Natural killer cell treated with Interleukin-12 subunit alpha and Interleukin-12 subunit beta and Interleukin-15 and Interleukin-18, amount 100 ng/mL, for 72 hours (primary cell): ENCODE measurements at regions not wholly inside any gene's neighbourhood (a gene's known extent, or its start where the extent isn't known, plus 50 kb on each side); places are given as distances from the start of the nearest gene placed in this dataset.

ENCODE experiments used
- ATAC-seq, 2 donors: fragments of 150-1000 bp; cut with Tn5 transposase in 1 of 2; sonication (Bioruptor Pico), chemical (Tn5 transposase) in 1 of 2; 2 replicates each; pipeline ENCODE4 v1.10.0; 2021
- DNase-seq: peaks from one replicate; pipeline ENCODE4 v3.0.0; 2022; ENCODE audit warnings: low spot score
- H3K27ac Mint-ChIP-seq, 2 donors: 1 replicate in 1 of 2; 2 replicates in 1 of 2; pipeline ENCODE4 v1.8.0; 2022; ENCODE audit warnings: mixed read lengths in 2 of 2, mild to moderate bottlenecking in 1 of 2, moderate library complexity in 1 of 2
- H3K27me3 Mint-ChIP-seq, 2 donors: 1 replicate in 1 of 2; 2 replicates in 1 of 2; pipeline ENCODE4 v1.8.0; 2022; ENCODE audit warnings: mixed read lengths in 2 of 2
- H3K36me3 Mint-ChIP-seq: one replicate; pipeline ENCODE4 v1.8.0; 2022; ENCODE audit warnings: mixed read lengths
- H3K4me1 Mint-ChIP-seq, 2 donors: 1 replicate in 1 of 2; 2 replicates in 1 of 2; pipeline ENCODE4 v1.8.0; 2022; ENCODE audit warnings: low read depth in 2 of 2, mixed read lengths in 2 of 2, mild to moderate bottlenecking in 1 of 2
- H3K4me3 Mint-ChIP-seq: one replicate; pipeline ENCODE4 v1.8.0; 2022; ENCODE audit warnings: mixed read lengths
- H3K9me3 Mint-ChIP-seq: 2 replicates; pipeline ENCODE4 v1.8.0; 2022; ENCODE audit warnings: mixed read lengths

DNA sequence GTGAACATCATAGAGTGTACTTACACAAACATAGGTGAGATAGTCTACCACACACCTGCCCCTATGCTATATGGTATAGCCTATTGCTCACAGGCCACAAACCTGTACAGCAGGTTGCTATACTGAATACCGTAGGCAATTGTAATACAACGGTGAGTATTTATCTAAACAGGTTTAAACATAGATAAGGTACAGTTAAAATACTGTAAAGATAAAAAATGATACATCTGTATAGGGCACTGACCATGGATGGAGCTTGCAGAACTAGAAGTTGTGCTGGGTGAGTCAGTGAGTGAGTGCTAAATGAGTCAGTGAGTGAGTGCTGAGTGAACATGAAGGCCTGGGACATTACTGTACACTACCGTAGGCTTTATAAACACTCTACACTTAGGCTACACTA lies 267.0 kb upstream of the HS6ST1 start:
- H3K27me3 Mint-ChIP-seq: peaks cover 7 to 16% of the 10 kb centered on the region in 2 donors
- no peak overlapping the region for H3K4me3 Mint-ChIP-seq
- H3K9me3 Mint-ChIP-seq: no peaks in the 10 kb centered on the region
- H3K27ac Mint-ChIP-seq: no peak overlapping the region
- H3K4me1 Mint-ChIP-seq: no peaks in the 10 kb centered on the region
- H3K36me3 Mint-ChIP-seq: no peaks in the 10 kb centered on the region
- DNase-seq (no peak), ATAC-seq (no peak)

- Mint-ChIP-seq H3K9me3 (no peaks in the 10 kb centered on the region), H3K4me3 (no peak overlapping the region), H3K27me3 (peaks cover 5 to 17% of the 10 kb centered on the region in 2 donors), H3K27ac (no peak overlapping the region), H3K36me3 (no peaks in the 10 kb centered on the region), H3K4me1 (no peaks in the 10 kb centered on the region)
- no peak for DNase-seq
- no peak for ATAC-seq
Measured at GRCh38 chr2:128589681-128590080, 271.0 kb upstream of the HS6ST1 start.

GRCh38 chr2:128590309-128591021 lies 271.8 kb upstream of the HS6ST1 start:
- no peaks in the 10 kb centered on the region for H3K9me3 Mint-ChIP-seq
- no peak overlapping the region for H3K4me3 Mint-ChIP-seq
- no peak overlapping the region for H3K27ac Mint-ChIP-seq
- DNase-seq (no peak), ATAC-seq (peak in 1 of 2 donors; percentile 22)
- peaks cover 5 to 15% of the 10 kb centered on the region in 2 donors for H3K27me3 Mint-ChIP-seq
- H3K4me1 Mint-ChIP-seq: no peaks in the 10 kb centered on the region
- no peaks in the 10 kb centered on the region for H3K36me3 Mint-ChIP-seq

DNA sequence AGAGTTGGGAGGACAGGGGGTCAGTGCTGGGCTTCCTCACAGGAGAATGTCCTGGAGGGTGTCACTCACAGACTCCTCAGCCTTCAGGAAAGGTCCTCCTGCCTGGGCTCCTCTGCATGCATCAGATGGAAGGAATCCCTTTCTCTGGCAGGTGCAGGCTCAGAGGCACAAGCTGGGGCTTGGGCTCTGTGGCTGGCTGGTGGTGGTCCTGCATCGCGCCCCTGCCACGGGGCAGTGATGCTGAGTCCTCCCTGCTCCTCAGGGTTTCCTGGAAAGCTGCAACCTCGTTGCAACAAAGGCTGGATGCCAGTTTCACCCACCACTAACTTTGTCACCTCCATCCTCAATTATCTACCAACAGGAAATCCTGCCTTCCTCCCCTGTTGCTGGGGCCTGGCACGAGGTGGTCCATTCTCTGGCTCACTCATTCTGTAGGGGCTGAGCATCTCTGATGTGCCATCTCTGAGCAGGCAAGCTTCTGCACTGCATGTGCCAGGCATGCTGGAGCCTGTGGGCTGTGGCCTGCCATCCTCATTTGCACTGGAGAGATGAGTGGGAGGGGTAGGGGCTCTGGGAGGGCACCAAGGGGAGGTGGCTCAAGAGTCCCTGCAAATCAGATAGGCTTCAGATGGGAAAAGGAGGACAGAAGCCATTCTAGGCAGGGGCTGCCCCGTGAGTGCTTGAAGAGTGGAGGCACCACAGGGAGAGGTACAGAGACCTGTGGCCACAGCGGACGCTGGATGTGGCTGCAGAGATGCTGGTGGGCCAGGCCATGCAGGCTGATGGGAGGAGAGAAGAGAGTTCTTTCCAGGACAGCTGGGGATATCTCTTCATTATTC lies 272.6 kb upstream of the HS6ST1 start:
- Mint-ChIP-seq H3K4me1 (no peaks in the 10 kb centered on the region), H3K27ac (peak overlapping the region in 1 of 2 donors; percentile 40), H3K4me3 (no peak overlapping the region), H3K9me3 (no peaks in the 10 kb centered on the region), H3K27me3 (peaks cover 5 to 15% of the 10 kb centered on the region in 2 donors), H3K36me3 (no peaks in the 10 kb centered on the region)
- ATAC-seq (no peak), DNase-seq (no peak)

- H3K27ac Mint-ChIP-seq: peak overlapping the region in 1 of 2 donors; percentile 40
- H3K4me1 Mint-ChIP-seq: no peaks in the 10 kb centered on the region
- no peak overlapping the region for H3K4me3 Mint-ChIP-seq
- H3K36me3 Mint-ChIP-seq: no peaks in the 10 kb centered on the region
- no peaks in the 10 kb centered on the region for H3K9me3 Mint-ChIP-seq
- H3K27me3 Mint-ChIP-seq: peaks cover 5 to 15% of the 10 kb centered on the region in 2 donors
- ATAC-seq: no peak
- DNase-seq: no peak
Measured at GRCh38 chr2:128591861-128592822, 273.5 kb upstream of the HS6ST1 start.

DNA sequence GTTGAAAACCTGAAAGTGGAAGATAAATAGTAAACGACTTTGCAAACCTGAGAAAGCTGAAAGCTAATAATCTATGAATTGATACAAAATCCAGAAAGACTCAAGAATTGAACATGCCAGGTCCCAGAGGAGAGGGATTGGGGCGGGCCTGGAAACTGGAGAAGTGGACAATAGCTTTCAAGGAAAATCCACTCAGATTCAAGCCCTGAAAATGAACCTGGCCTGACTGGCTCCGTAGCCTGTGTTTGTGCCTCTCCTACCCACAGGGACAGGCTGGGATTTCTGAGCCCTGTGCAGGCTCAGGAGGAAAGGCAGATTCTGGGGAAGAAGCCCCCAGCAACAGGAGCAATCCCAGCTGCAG lies 274.8 kb upstream of the HS6ST1 start:
- ATAC-seq (no peak), DNase-seq (no peak)
- H3K4me1 Mint-ChIP-seq: no peaks in the 10 kb centered on the region
- H3K9me3 Mint-ChIP-seq: no peaks in the 10 kb centered on the region
- H3K4me3 Mint-ChIP-seq: no peak overlapping the region
- H3K36me3 Mint-ChIP-seq: no peaks in the 10 kb centered on the region
- peaks cover 5 to 15% of the 10 kb centered on the region in 2 donors for H3K27me3 Mint-ChIP-seq
- no peak overlapping the region for H3K27ac Mint-ChIP-seq

- DNase-seq (no peak), ATAC-seq (no peak)
- Mint-ChIP-seq H3K36me3 (no peaks in the 10 kb centered on the region), H3K4me1 (no peaks in the 10 kb centered on the region), H3K9me3 (no peaks in the 10 kb centered on the region), H3K27ac (no peak overlapping the region), H3K27me3 (peaks cover 5 to 13% of the 10 kb centered on the region in 2 donors), H3K4me3 (no peak overlapping the region)
Measured at GRCh38 chr2:128593879-128594650, 275.4 kb upstream of the HS6ST1 start.

- Mint-ChIP-seq H3K4me1 (no peaks in the 10 kb centered on the region), H3K36me3 (no peaks in the 10 kb centered on the region)
- DNase-seq: no peak
Measured at GRCh38 chr2:128594651-128594910, 275.9 kb upstream of the HS6ST1 start.

DNA sequence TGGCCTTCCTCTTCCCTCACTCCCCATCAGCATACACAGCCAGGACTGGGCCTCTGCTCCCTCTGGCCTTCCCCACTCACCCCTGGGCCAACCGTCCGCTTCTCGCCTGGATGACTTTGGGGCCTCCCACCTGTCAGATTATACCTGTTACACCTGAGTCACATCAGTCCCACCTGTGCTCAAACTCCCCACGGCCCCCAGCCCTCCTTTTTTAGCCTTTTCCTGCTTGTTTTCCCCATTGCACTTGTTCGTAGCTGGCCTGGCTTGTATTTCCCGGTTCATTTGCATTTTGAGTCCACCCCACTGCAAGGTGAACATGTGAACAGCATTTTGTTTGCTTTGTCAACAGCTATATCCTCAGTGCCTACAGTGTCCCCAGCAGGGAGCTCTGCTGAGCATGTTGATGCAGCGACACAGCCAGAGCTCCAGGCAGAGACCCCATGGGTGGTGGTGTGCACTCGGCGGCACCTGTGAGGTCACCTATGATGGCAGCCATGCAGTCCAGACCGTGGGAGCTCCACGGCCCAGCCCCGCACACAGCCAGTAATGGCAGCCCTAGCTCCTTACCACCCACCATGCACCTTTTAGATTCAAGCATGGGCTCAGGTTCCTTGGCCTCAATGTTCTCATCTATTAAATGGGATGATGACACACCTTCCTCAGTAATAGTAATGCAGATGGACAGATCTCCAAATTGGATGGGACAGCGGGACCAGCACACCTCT lies 276.4 kb upstream of the HS6ST1 start:
- H3K27me3 Mint-ChIP-seq: peaks cover 5 to 7% of the 10 kb centered on the region in 2 donors
- no peaks in the 10 kb centered on the region for H3K4me1 Mint-ChIP-seq
- no peak overlapping the region for H3K27ac Mint-ChIP-seq
- no peak overlapping the region for H3K4me3 Mint-ChIP-seq
- DNase-seq (no peak), ATAC-seq (no peak)
- no peaks in the 10 kb centered on the region for H3K36me3 Mint-ChIP-seq
- no peaks in the 10 kb centered on the region for H3K9me3 Mint-ChIP-seq

More at GRCh38 chr2:128594651-128594910, 275.9 kb upstream of the HS6ST1 start:
- Mint-ChIP-seq H3K27me3 (peaks cover 5 to 8% of the 10 kb centered on the region in 2 donors), H3K9me3 (no peaks in the 10 kb centered on the region), H3K27ac (no peak overlapping the region), H3K4me3 (no peak overlapping the region)
- ATAC-seq: no peak

- peaks cover 0 to 7% of the 10 kb centered on the region in 2 donors for H3K27me3 Mint-ChIP-seq
- ATAC-seq (no peak), DNase-seq (no peak)
- no peaks in the 10 kb centered on the region for H3K9me3 Mint-ChIP-seq
- no peak overlapping the region for H3K27ac Mint-ChIP-seq
- no peaks in the 10 kb centered on the region for H3K36me3 Mint-ChIP-seq
- H3K4me3 Mint-ChIP-seq: no peak overlapping the region
- no peaks in the 10 kb centered on the region for H3K4me1 Mint-ChIP-seq
Measured at GRCh38 chr2:128595763-128596395, 277.2 kb upstream of the HS6ST1 start.

- H3K27ac Mint-ChIP-seq: no peak overlapping the region
- H3K4me1 Mint-ChIP-seq: no peaks in the 10 kb centered on the region
- no peaks in the 10 kb centered on the region for H3K36me3 Mint-ChIP-seq
- no peak overlapping the region for H3K4me3 Mint-ChIP-seq
- DNase-seq (no peak), ATAC-seq (peak in 1 of 2 donors; percentile 4)
- H3K27me3 Mint-ChIP-seq: peaks cover 0 to 7% of the 10 kb centered on the region in 2 donors
- no peaks in the 10 kb centered on the region for H3K9me3 Mint-ChIP-seq
Measured at GRCh38 chr2:128596396-128597120, 277.9 kb upstream of the HS6ST1 start.
